GM19372 (cell line): ENCODE measurements at regions not wholly inside any gene's neighbourhood (a gene's known extent, or its start where the extent isn't known, plus 50 kb on each side); places are given as distances from the start of the nearest gene placed in this dataset.

Source experiments
- ATAC-seq: cut with Tn5 transposase; IDR thresholded peaks from one replicate; pipeline ENCODE4 v1.9.1; 2021; ENCODE audit warnings: mild to moderate bottlenecking, low read depth, moderate library complexity; ENCODE audit not compliant: unreplicated experiment

GRCh38 chr2:71757351-71757750 lies 304.0 kb downstream of the DYSF start:
- no peak for ATAC-seq

GRCh38 chr2:71756280-71756906 lies 303.0 kb downstream of the DYSF start:
- ATAC-seq = no peak

- no peak for ATAC-seq
Observed at GRCh38 chr2:71751590-71751989, 298.2 kb downstream of the DYSF start.

GRCh38 chr2:71749671-71750101 lies 296.3 kb downstream of the DYSF start:
- ATAC-seq = no peak

- ATAC-seq = no peak
Observed at GRCh38 chr2:71748227-71748626, 294.9 kb downstream of the DYSF start.

GRCh38 chr2:71747559-71747958 lies 294.2 kb downstream of the DYSF start:
- no peak for ATAC-seq

- no peak for ATAC-seq
Observed at GRCh38 chr2:71746946-71747501, 293.7 kb downstream of the DYSF start.

GRCh38 chr2:71744781-71745180 lies 291.4 kb downstream of the DYSF start:
- no peak for ATAC-seq

GRCh38 chr2:71743995-71744675 lies 290.8 kb downstream of the DYSF start:
- no peak for ATAC-seq

- ATAC-seq = no peak
Observed at GRCh38 chr2:71742953-71743601, 289.7 kb downstream of the DYSF start.

GRCh38 chr2:71736986-71737385 lies 283.6 kb downstream of the DYSF start:
- no peak for ATAC-seq

GRCh38 chr2:71736091-71736861 lies 282.9 kb downstream of the DYSF start:
- ATAC-seq = no peak
